ENCODE measurements at regions not wholly inside any gene's neighbourhood (a gene's known extent, or its start where the extent isn't known, plus 50 kb on each side); places are given as distances from the start of the nearest gene placed in this dataset.

- no peak for TF ChIP-seq CTCF (IDR thresholded peaks at IDR 0.05)
- ATAC-seq (ENCODE audit: low FRiP score): no peak
- no peak for DNase-seq (ENCODE audit: low spot score)
Measured at GRCh38 chr4:30437316-30437715, 282.9 kb upstream of the PCDH7 start.

- no peak for TF ChIP-seq CTCF (IDR thresholded peaks at IDR 0.05)
- DNase-seq (ENCODE audit: low spot score) (no peak), ATAC-seq (ENCODE audit: low FRiP score) (no peak)
Measured at GRCh38 chr4:30443289-30443688, 276.9 kb upstream of the PCDH7 start.

- no peak for DNase-seq (ENCODE audit: low spot score)
- no peak for ATAC-seq (ENCODE audit: low FRiP score)
- TF ChIP-seq CTCF (IDR thresholded peaks at IDR 0.05): no peak
Measured at GRCh38 chr4:30450474-30450873, 269.7 kb upstream of the PCDH7 start.

GRCh38 chr4:30454504-30454903 lies 265.7 kb upstream of the PCDH7 start:
- TF ChIP-seq CTCF (IDR thresholded peaks at IDR 0.05): no peak
- DNase-seq (ENCODE audit: low spot score): no peak
- no peak for ATAC-seq (ENCODE audit: low FRiP score)

GRCh38 chr4:30456716-30457115 lies 263.5 kb upstream of the PCDH7 start:
- ATAC-seq (ENCODE audit: low FRiP score) (no peak), DNase-seq (ENCODE audit: low spot score) (no peak)
- no peak for TF ChIP-seq CTCF (IDR thresholded peaks at IDR 0.05)

GRCh38 chr4:30460818-30461217 lies 259.4 kb upstream of the PCDH7 start:
- no peak for ATAC-seq (ENCODE audit: low FRiP score)
- DNase-seq (ENCODE audit: low spot score): no peak
- no peak for TF ChIP-seq CTCF (IDR thresholded peaks at IDR 0.05)

- DNase-seq (ENCODE audit: low spot score) (no peak), ATAC-seq (ENCODE audit: low FRiP score) (no peak)
- TF ChIP-seq CTCF (IDR thresholded peaks at IDR 0.05): no peak
Measured at GRCh38 chr4:30461218-30461617, 259.0 kb upstream of the PCDH7 start.

Measured in omental fat pad (tissue), 3 donors.